ENCODE measurements at regions not wholly inside any gene's neighbourhood (a gene's known extent, or its start where the extent isn't known, plus 50 kb on each side); places are given as distances from the start of the nearest gene placed in this dataset.

DNA sequence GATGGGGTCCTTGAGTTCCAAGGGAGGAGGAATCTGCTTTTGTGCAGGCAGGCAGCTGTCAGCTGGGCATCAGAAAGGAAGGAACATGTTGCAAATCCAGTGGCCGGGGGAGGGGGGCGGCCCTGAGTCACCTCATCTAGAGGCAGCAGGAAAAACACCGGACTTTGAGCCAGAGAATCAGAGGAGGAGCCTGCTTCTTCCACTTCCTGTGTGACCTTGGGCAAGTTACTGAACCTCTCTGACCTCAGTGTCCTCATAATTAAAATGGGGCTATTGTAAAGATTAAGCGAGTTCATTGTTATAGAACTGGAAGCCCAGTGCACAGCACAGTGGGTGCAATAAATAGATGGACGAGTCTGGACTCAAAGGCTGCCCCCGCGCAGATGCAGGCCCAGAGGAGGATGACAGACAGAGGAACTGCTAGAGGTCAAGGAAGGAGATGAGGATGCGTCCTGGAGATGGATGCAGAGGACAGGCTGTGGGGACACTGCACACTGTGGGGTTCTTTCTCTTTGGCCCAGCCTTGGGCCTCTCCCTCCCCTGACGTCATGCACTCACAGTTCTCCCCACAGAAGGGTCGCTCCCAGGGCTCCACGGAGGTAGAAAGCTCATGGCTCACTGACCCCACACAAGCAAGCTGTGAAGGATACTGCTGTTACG, 714.3 kb downstream of the MATN1 start:
- TF ChIP-seq CTCF (IDR thresholded peaks at IDR 0.05) = no peak
- TF ChIP-seq POLR2A (IDR thresholded peaks at IDR 0.05) = no peak
- TF ChIP-seq EP300 (IDR thresholded peaks at IDR 0.05) = no peak

Data from upper lobe of left lung (tissue), 4 donors.